ENCODE measurements at regions not wholly inside any gene's neighbourhood (a gene's known extent, or its start where the extent isn't known, plus 50 kb on each side); places are given as distances from the start of the nearest gene placed in this dataset.

GRCh38 chr9:776086-776485, 65.4 kb upstream of the DMRT1 start:
- H3K36me3 ChIP-seq: no peaks in the 10 kb centered on the region
- DNase-seq (no peak), ATAC-seq (peak in 1 of 4 donors; percentile 31)
- WGBS, 4 donors: 45 to 100% (median 61%) methylated on average over 2 of the region's 2 CpGs
- H3K4me1 ChIP-seq: no peaks in the 10 kb centered on the region
- no peaks in the 10 kb centered on the region for H3K27me3 ChIP-seq
- peaks cover 0 to 21% (median 9%) of the 10 kb centered on the region in 12 donors for H3K9me3 ChIP-seq
- no peak overlapping the region for H3K27ac ChIP-seq
- TF ChIP-seq POLR2A (IDR thresholded peaks at IDR 0.05) (no peak), CTCF (IDR thresholded peaks at IDR 0.05) (no peak)
- no peak overlapping the region for H3K4me3 ChIP-seq
- intact Hi-C loops (cut with DNase I): no loop called here

GRCh38 chr9:777978-778377, 63.5 kb upstream of the DMRT1 start:
- Histone ChIP-seq H3K36me3 (no peaks in the 10 kb centered on the region), H3K4me1 (no peaks in the 10 kb centered on the region), H3K4me3 (no peak overlapping the region), H3K27me3 (no peaks in the 10 kb centered on the region), H3K9me3 (peaks cover 0 to 21% (median 9%) of the 10 kb centered on the region in 12 donors), H3K27ac (no peak overlapping the region)
- no peak for TF ChIP-seq CTCF (IDR thresholded peaks at IDR 0.05)
- TF ChIP-seq POLR2A (IDR thresholded peaks at IDR 0.05): no peak
- DNase-seq (no peak), ATAC-seq (no peak)
- intact Hi-C loops (cut with DNase I): no loop called here

GRCh38 chr9:784202-784601, 57.3 kb upstream of the DMRT1 start:
- no peak for TF ChIP-seq POLR2A (IDR thresholded peaks at IDR 0.05)
- TF ChIP-seq CTCF (IDR thresholded peaks at IDR 0.05): no peak
- ATAC-seq: no peak
- intact Hi-C loops (cut with DNase I): no loop called here
- H3K27me3 ChIP-seq: no peaks in the 10 kb centered on the region
- no peak overlapping the region for H3K27ac ChIP-seq
- H3K9me3 ChIP-seq: no peaks in the 10 kb centered on the region
- no peak for DNase-seq
- no peak overlapping the region for H3K4me3 ChIP-seq
- H3K4me1 ChIP-seq: no peaks in the 10 kb centered on the region
- no peaks in the 10 kb centered on the region for H3K36me3 ChIP-seq
- 50 to 69% (median 63%) methylated on average over 1 of the region's 1 CpG for WGBS, 4 donors

- no peak overlapping the region for H3K27ac ChIP-seq
- intact Hi-C loops (cut with DNase I): loop anchor here in 1 of 10 donors (5.0 kb wide), 1 partner anchor 197 kb away; no protein-coding TSS in a partner anchor
- no peak for ATAC-seq
- H3K4me1 ChIP-seq: no peaks in the 10 kb centered on the region
- H3K9me3 ChIP-seq: no peaks in the 10 kb centered on the region
- no peaks in the 10 kb centered on the region for H3K27me3 ChIP-seq
- 78 to 84% (median 82%) methylated on average over 2 of the region's 2 CpGs for WGBS, 4 donors
- H3K36me3 ChIP-seq: no peaks in the 10 kb centered on the region
- no peak overlapping the region for H3K4me3 ChIP-seq
- no peak for TF ChIP-seq POLR2A (IDR thresholded peaks at IDR 0.05)
- TF ChIP-seq CTCF (IDR thresholded peaks at IDR 0.05): no peak
- DNase-seq: no peak
Measured at GRCh38 chr9:784916-785315, 56.6 kb upstream of the DMRT1 start.

Measured in heart left ventricle (tissue), 16 donors.